H1 (cell line): ENCODE measurements at regions not wholly inside any gene's neighbourhood (a gene's known extent, or its start where the extent isn't known, plus 50 kb on each side); places are given as distances from the start of the nearest gene placed in this dataset.

ENCODE experiments used
- CTCF ChIA-PET: fragments of 300-600 bp; sonication (Branson Sonifier 250); formaldehyde crosslinking; loops from one replicate; lab custom pipeline; 2021; ENCODE audit not compliant: partially characterized antibody; lab: Charles Lee
- POLR2A ChIA-PET: fragments of 300-600 bp; sonication (Branson Sonifier 250); formaldehyde crosslinking; loops from one replicate; lab custom pipeline; 2021; ENCODE audit warnings: inconsistent platforms; ENCODE audit not compliant: partially characterized antibody; lab: Charles Lee
- DNase-seq, 2 experiments: peaks; one replicate each; pipeline versions ENCODE4 v3.0.0 to v3.0.0-alpha.2; 2010 to 2022; ENCODE audit warnings: low spot score in 2 of 2, low read depth in 1 of 2, mixed read lengths in 1 of 2
- FAIRE-seq: peaks from 2 replicates; lab custom pipeline; 2011; peaks lifted over from hg19 to GRCh38; lab: Jason Lieb, UNC
- H2AFZ ChIP-seq: 2 replicates; pipeline ENCODE4 v1.8.1; 2012; ENCODE audit warnings: low read length, inconsistent platforms
- H2AK5ac ChIP-seq: 2 replicates; pipeline ENCODE4 v1.6.1; 2013; ENCODE audit warnings: low read depth, low read length
- H2BK120ac ChIP-seq: replicated peaks from 2 replicates; pipeline ENCODE3; 2013; ENCODE audit warnings: low read depth, low read length, inconsistent platforms
- H2BK12ac ChIP-seq: 2 replicates; pipeline ENCODE4 v1.6.1; 2013; ENCODE audit warnings: low read depth, low read length
- H2BK15ac ChIP-seq: 2 replicates; pipeline ENCODE4 v1.6.1; 2013; ENCODE audit warnings: low read length
- H2BK20ac ChIP-seq: 2 replicates; pipeline ENCODE4 v1.6.1; 2013; ENCODE audit warnings: low read length
- H2BK5ac ChIP-seq: 2 replicates; pipeline ENCODE4 v1.6.1; 2013; ENCODE audit warnings: low read depth, low read length
- H3K14ac ChIP-seq: 2 replicates; pipeline ENCODE4 v1.6.1; 2013; ENCODE audit warnings: inconsistent platforms; ENCODE audit not compliant: insufficient read length
- H3K18ac ChIP-seq: 2 replicates; pipeline ENCODE4 v1.6.1; 2013; ENCODE audit warnings: low read length; ENCODE audit errors: extremely low read depth
- H3K23ac ChIP-seq: 2 replicates; pipeline ENCODE4 v1.6.1; 2013; ENCODE audit warnings: inconsistent platforms; ENCODE audit not compliant: insufficient read length
- H3K23me2 ChIP-seq: 2 replicates; pipeline ENCODE4 v1.6.1; 2013; ENCODE audit warnings: low read depth, low read length
- H3K27ac ChIP-seq: 2 replicates; pipeline ENCODE4 v1.6.1; 2011; ENCODE audit warnings: low read depth, low read length, inconsistent platforms
- H3K27me3 ChIP-seq, 4 experiments: replicated peaks in 1 of 4; 1 replicate in 1 of 4; 2 replicates in 3 of 4; pipeline versions ENCODE4 v1.6.1 to v1.8.1; 2011 to 2013; ENCODE audit warnings: low read length in 3 of 4, mild to moderate bottlenecking in 3 of 4, inconsistent platforms in 2 of 4, mixed read lengths in 2 of 4, moderate library complexity in 1 of 4; ENCODE audit not compliant: control insufficient read depth in 3 of 4, insufficient read depth in 3 of 4; ENCODE audit errors: extremely low read depth in 1 of 4
- H3K36me3 ChIP-seq, 4 experiments: 2 replicates each; pipeline versions ENCODE4 v1.6.1 to v1.8.1; 2011 to 2013; ENCODE audit warnings: mild to moderate bottlenecking in 4 of 4, low read length in 3 of 4, moderate library complexity in 2 of 4, control low read depth in 1 of 4, inconsistent platforms in 1 of 4; ENCODE audit not compliant: insufficient read depth in 4 of 4, control insufficient read depth in 2 of 4
- H3K4ac ChIP-seq: replicated peaks from 2 replicates; pipeline ENCODE3; 2013; ENCODE audit warnings: low read length, low read depth, mixed read lengths, inconsistent platforms; ENCODE audit not compliant: insufficient read length
- H3K4me1 ChIP-seq, 4 experiments: replicated peaks in 1 of 4; 1 replicate in 1 of 4; 2 replicates in 3 of 4; pipeline versions ENCODE4 v1.6.1 to v1.8.1; 2011 to 2013; ENCODE audit warnings: low read length in 3 of 4, inconsistent platforms in 2 of 4, mixed read lengths in 1 of 4; ENCODE audit not compliant: insufficient read depth in 4 of 4, control insufficient read depth in 3 of 4
- H3K4me2 ChIP-seq, 2 experiments: 2 replicates each; pipeline versions ENCODE4 v1.6.1 to v1.8.1; 2011 to 2013; ENCODE audit warnings: low read depth in 2 of 2, low read length in 2 of 2, control low read depth in 1 of 2, inconsistent platforms in 1 of 2, mild to moderate bottlenecking in 1 of 2; ENCODE audit not compliant: insufficient read depth in 1 of 2
- H3K4me3 ChIP-seq, 4 experiments: fragments of 200-600, 300-600 bp in 1 of 4; sonication (generic), shearing (Covaris generic), sonication (Bioruptor Twin) in 1 of 4; 2 replicates each; pipeline versions ENCODE4 v1.5.1 to v1.8.1; 2011 to 2016; ENCODE audit warnings: low read length in 4 of 4, low read depth in 3 of 4, control low read depth in 2 of 4, inconsistent platforms in 2 of 4, mild to moderate bottlenecking in 2 of 4, mixed read lengths in 1 of 4, moderate library complexity in 1 of 4; ENCODE audit not compliant: insufficient read depth in 2 of 4; ENCODE audit errors: extremely low read depth in 1 of 4
- H3K56ac ChIP-seq: replicated peaks from 2 replicates; pipeline ENCODE3; 2013; ENCODE audit warnings: low read depth, mild to moderate bottlenecking, mixed read lengths, low read length, inconsistent platforms; ENCODE audit not compliant: insufficient read length
- H3K79me1 ChIP-seq: 2 replicates; pipeline ENCODE4 v1.6.1; 2013; ENCODE audit warnings: low read depth, low read length, control low read depth
- H3K79me2 ChIP-seq, 2 experiments: 2 replicates each; pipeline versions ENCODE4 v1.6.1 to v1.8.1; 2012 to 2013; ENCODE audit warnings: low read length in 2 of 2, mild to moderate bottlenecking in 2 of 2, inconsistent platforms in 1 of 2; ENCODE audit not compliant: insufficient read depth in 2 of 2, control insufficient read depth in 1 of 2
- H3K9ac ChIP-seq, 4 experiments: replicated peaks in 1 of 4; 1 replicate in 1 of 4; 2 replicates in 3 of 4; pipeline versions ENCODE4 v1.6.1 to v1.8.1; 2011 to 2013; ENCODE audit warnings: low read depth in 3 of 4, low read length in 3 of 4, control low read depth in 2 of 4, mild to moderate bottlenecking in 2 of 4, moderate library complexity in 2 of 4, inconsistent platforms in 1 of 4; ENCODE audit errors: extremely low read depth in 1 of 4
- H3K9me3 ChIP-seq, 2 experiments: 2 replicates each; pipeline versions ENCODE4 v1.6.1 to v1.8.1; 2012 to 2013; ENCODE audit warnings: mild to moderate bottlenecking in 2 of 2, moderate library complexity in 2 of 2, control low read depth in 1 of 2, inconsistent platforms in 1 of 2, low read depth in 1 of 2, low read length in 1 of 2, mixed read lengths in 1 of 2; ENCODE audit not compliant: insufficient read depth in 2 of 2
- H4K20me1 ChIP-seq, 2 experiments: replicated peaks in 1 of 2; 2 replicates each; pipeline versions ENCODE3 to v1.8.1; 2011 to 2013; ENCODE audit warnings: inconsistent platforms in 2 of 2, low read length in 2 of 2, mild to moderate bottlenecking in 1 of 2; ENCODE audit not compliant: insufficient read depth in 2 of 2, control insufficient read depth in 1 of 2
- H4K5ac ChIP-seq: 2 replicates; pipeline ENCODE4 v1.6.1; 2013; ENCODE audit warnings: low read length, low read depth, mixed read lengths, inconsistent platforms; ENCODE audit not compliant: insufficient read length
- H4K8ac ChIP-seq: 2 replicates; pipeline ENCODE4 v1.8.0; 2013; ENCODE audit warnings: mild to moderate bottlenecking, moderate library complexity, low read length, inconsistent platforms; ENCODE audit not compliant: insufficient read depth; ENCODE audit errors: extremely low read depth
- H4K91ac ChIP-seq: replicated peaks from 2 replicates; pipeline ENCODE3; 2013; ENCODE audit warnings: low read length, mixed read lengths, inconsistent platforms; ENCODE audit not compliant: insufficient read length
- BACH1 ChIP-seq: IDR thresholded peaks from 2 replicates; pipeline ENCODE4 v1.6.1; 2012; ENCODE audit warnings: low read length, improper control_type of control experiment
- FOSL1 ChIP-seq: IDR thresholded peaks from 2 replicates; pipeline ENCODE4 v1.6.1; 2011; ENCODE audit warnings: mild to moderate bottlenecking, low read depth, low read length, moderate library complexity; ENCODE audit not compliant: insufficient read depth
- JUN ChIP-seq: IDR thresholded peaks from 2 replicates; pipeline ENCODE4 v1.6.1; 2011; ENCODE audit warnings: low read depth, mild to moderate bottlenecking, improper control_type of control experiment, low read length
- KDM1A ChIP-seq: fragments of 200-600, 300-600 bp; sonication (generic); IDR thresholded peaks from 2 replicates; pipeline ENCODE4 v1.7.1; 2016; ENCODE audit warnings: mild to moderate bottlenecking, low read length, borderline replicate concordance
- KDM4A ChIP-seq: IDR thresholded peaks from one replicate; pipeline ENCODE4 v1.7.1; 2012; ENCODE audit warnings: low read depth, mild to moderate bottlenecking, moderate library complexity, low read length, inconsistent platforms; ENCODE audit not compliant: severe bottlenecking
- POLR2A ChIP-seq, 2 experiments: IDR thresholded peaks; 1 replicate in 1 of 2; 2 replicates in 1 of 2; pipeline ENCODE4 v1.6.1; 2011; ENCODE audit warnings: low read depth in 2 of 2, low read length in 2 of 2, mild to moderate bottlenecking in 2 of 2; ENCODE audit errors: control extremely low read depth in 1 of 2
- RAD21 ChIP-seq, 2 experiments: IDR thresholded peaks in 1 of 2; conservative IDR thresholded peaks in 1 of 2; 2 replicates each; pipeline ENCODE4 v1.6.1; 2011; ENCODE audit warnings: low read depth in 2 of 2, low read length in 2 of 2, improper control_type of control experiment in 1 of 2, inconsistent platforms in 1 of 2, mild to moderate bottlenecking in 1 of 2, moderate library complexity in 1 of 2
- RFX5 ChIP-seq: IDR thresholded peaks from 2 replicates; pipeline ENCODE4 v1.6.1; 2011; ENCODE audit warnings: low read depth, low read length, improper control_type of control experiment, borderline replicate concordance
- RNF2 ChIP-seq: fragments of 200-900, 300-1000 bp; sonication (generic); IDR thresholded peaks from 2 replicates; pipeline ENCODE4 v1.7.1; 2016; ENCODE audit warnings: borderline replicate concordance, low read depth, mild to moderate bottlenecking, antibody characterized with exemption, low read length; ENCODE audit not compliant: poor library complexity, severe bottlenecking; ENCODE audit errors: missing control alignments
- SRF ChIP-seq: IDR thresholded peaks from 2 replicates; pipeline ENCODE4 v1.6.1; 2011; ENCODE audit warnings: mild to moderate bottlenecking, low read depth, low read length, moderate library complexity
- TAF7 ChIP-seq: optimal IDR thresholded peaks from 2 replicates; pipeline ENCODE3; 2011; ENCODE audit warnings: low read depth, mild to moderate bottlenecking, inconsistent platforms, low read length, moderate library complexity, borderline replicate concordance
- WGBS, 2 experiments: shearing (Covaris generic) in 1 of 2; methylation state at CpG; one replicate each; pipeline versions ENCODE4 v1.1.6 to v1.1.7; 2013 to 2015; ENCODE audit warnings: low lambda C conversion rate in 2 of 2, mixed read lengths in 2 of 2, inconsistent platforms in 1 of 2, low coverage in 1 of 2, missing lambda C conversion rate in 1 of 2; ENCODE audit not compliant: insufficient replicate concordance in 2 of 2, insufficient coverage in 1 of 2, insufficient read length in 1 of 2; ENCODE audit errors: extremely low coverage in 1 of 2, missing lambda C conversion rate in 1 of 2; 5-methylcytosine and 5-hydroxymethylcytosine counted together
- TF ChIP-seq, protein P1 (sequence below): IDR thresholded peaks from 2 replicates; pipeline ENCODE4 v1.6.1; 2012; ENCODE audit warnings: inconsistent platforms

- Histone ChIP-seq H3K79me1 (no peaks in the 10 kb centered on the region), H3K27me3 (no peaks in the 10 kb centered on the region), H3K23me2 (no peaks in the 10 kb centered on the region), H2BK120ac (no peak overlapping the region), H3K9ac (no peak overlapping the region), H3K4me2 (no peak overlapping the region), H2BK12ac (no peak overlapping the region), H3K9me3 (no peaks in the 10 kb centered on the region), H3K27ac (no peak overlapping the region), H3K4me3 (no peak overlapping the region), H4K20me1 (no peaks in the 10 kb centered on the region), H3K14ac (no peak overlapping the region), H3K36me3 (no peaks in the 10 kb centered on the region), H2AK5ac (no peak overlapping the region), H4K8ac (no peak overlapping the region), H2AFZ (no peak overlapping the region), H3K4ac (no peak overlapping the region), H3K56ac (no peak overlapping the region), H4K91ac (no peak overlapping the region), H3K4me1 (no peaks in the 10 kb centered on the region), H3K79me2 (no peaks in the 10 kb centered on the region), H2BK15ac (no peak overlapping the region), H2BK20ac (no peak overlapping the region), H3K23ac (no peak overlapping the region), H4K5ac (no peak overlapping the region), H3K18ac (no peak overlapping the region), H2BK5ac (no peak overlapping the region)
- ChIA-PET POLR2A (no interaction called here), CTCF (no interaction called here)
- DNase-seq (no peak), FAIRE-seq (no peak)
- TF ChIP-seq RAD21 (IDR thresholded peaks at IDR 0.05 in 1 of 2, conservative IDR thresholded peaks at IDR 0.05 in 1 of 2; ENCODE audit: low read depth in 2 of 2, low read length in 2 of 2) (no peak), SRF (no peak), TAF7 (no peak), POLR2A (IDR thresholded peaks at IDR 0.05; ENCODE audit: control extremely low read depth in 1 of 2, low read depth in 2 of 2, low read length in 2 of 2) (no peak), KDM4A (no peak), JUN (no peak), FOSL1 (no peak), RNF2 (no peak), KDM1A (no peak), BACH1 (no peak), RFX5 (no peak)
- TF ChIP-seq, protein P1, sequence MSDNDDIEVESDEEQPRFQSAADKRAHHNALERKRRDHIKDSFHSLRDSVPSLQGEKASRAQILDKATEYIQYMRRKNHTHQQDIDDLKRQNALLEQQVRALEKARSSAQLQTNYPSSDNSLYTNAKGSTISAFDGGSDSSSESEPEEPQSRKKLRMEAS = no peak
- 93% methylated on average over 2 of the region's 2 CpGs; no CpG with 5 or more reads in 1 of the 2 experiments for WGBS, 2 experiments
These were observed 161.8 kb downstream of the AMY1C start for GRCh38 chr1:103911450-103911849.
